GM21528 (cell line): ENCODE measurements at regions not wholly inside any gene's neighbourhood (a gene's known extent, or its start where the extent isn't known, plus 50 kb on each side); places are given as distances from the start of the nearest gene placed in this dataset.
"Not testable (repeated sequence)": the region's sequence is repeated elsewhere in the genome, so short reads cannot be mapped to it uniquely, and the experiment has no call there.

ENCODE experiments used
- ATAC-seq: cut with Tn5 transposase; IDR thresholded peaks from one replicate; pipeline ENCODE4 v1.9.1; 2021; ENCODE audit warnings: mild to moderate bottlenecking, moderate library complexity; ENCODE audit not compliant: unreplicated experiment, low FRiP score

DNA sequence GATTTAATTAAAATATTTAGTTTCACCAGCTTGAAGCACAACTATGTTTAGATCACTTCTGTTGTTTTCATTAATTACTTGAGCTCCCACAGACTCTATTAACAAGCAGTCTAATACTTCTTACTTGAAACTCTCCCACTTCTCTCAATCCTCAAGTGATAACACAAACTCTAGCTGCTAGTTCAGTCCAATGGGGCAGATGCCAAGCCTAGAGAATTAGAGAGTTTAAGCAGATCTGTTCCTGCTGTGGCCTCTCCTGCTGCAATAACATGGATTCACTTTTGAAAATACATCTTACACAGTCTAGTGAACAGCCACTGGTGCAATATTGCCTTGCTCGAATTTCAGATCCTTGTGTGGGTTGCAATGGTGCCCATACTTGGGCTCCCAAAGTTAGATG lies 566.4 kb upstream of the SGO1 start:
- ATAC-seq: no peak

- no peak for ATAC-seq
Measured at GRCh38 chr3:20751296-20751695, 565.3 kb upstream of the SGO1 start.

DNA sequence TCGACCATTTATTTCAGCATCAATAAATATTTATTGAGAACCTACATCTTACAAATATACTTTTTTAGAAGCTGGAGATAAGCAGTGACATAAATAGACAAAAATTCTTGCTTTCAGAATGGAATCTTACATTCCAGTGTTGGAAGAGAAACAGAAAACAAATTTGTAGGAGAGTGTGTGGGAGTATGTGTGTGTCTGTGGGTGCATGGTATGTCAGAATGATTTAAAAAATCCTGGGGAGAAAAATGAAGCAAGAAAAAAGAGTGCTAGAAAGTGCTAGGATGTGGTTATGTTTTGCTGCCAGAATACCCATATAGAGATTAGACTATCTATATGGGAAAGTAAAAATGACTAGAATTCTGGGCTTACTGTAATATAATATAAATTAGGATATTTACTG lies 561.7 kb upstream of the SGO1 start:
- no peak for ATAC-seq

GRCh38 chr3:20743553-20744321 lies 557.7 kb upstream of the SGO1 start:
- ATAC-seq: no peak

DNA sequence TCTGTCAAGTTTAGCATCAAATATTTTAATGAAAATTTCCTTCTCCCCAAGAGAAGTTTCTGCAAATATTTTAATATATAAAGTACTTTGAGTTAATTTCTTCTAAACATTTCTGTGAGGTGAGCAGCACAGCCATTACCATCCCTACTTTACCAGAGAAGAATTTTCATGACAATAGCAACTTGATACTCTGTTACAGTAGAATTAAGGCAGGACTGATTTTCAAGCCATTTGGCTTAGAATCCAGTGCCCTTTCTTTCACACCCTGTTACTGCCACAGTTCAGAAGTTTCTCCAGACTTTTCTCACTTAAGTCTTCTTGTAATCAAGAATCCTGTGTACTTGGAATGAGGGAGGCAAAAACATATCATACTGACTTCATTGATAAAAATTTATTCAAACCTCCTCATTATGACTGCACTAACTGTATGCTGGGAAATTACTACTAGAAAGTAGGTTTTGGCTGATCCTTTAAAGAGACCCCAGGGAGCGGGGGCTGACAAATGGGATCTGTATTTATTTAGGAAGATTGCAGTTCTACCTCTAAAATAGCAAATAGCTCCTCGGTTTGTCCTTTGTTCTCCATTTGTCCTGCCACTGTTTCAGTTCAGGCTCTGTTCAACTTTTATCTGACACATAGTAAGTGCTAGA lies 557.0 kb upstream of the SGO1 start:
- no peak for ATAC-seq

- no peak for ATAC-seq
Measured at GRCh38 chr3:20741381-20741780, 555.4 kb upstream of the SGO1 start.

- ATAC-seq: no peak
Measured at GRCh38 chr3:20739814-20740213, 553.8 kb upstream of the SGO1 start.

DNA sequence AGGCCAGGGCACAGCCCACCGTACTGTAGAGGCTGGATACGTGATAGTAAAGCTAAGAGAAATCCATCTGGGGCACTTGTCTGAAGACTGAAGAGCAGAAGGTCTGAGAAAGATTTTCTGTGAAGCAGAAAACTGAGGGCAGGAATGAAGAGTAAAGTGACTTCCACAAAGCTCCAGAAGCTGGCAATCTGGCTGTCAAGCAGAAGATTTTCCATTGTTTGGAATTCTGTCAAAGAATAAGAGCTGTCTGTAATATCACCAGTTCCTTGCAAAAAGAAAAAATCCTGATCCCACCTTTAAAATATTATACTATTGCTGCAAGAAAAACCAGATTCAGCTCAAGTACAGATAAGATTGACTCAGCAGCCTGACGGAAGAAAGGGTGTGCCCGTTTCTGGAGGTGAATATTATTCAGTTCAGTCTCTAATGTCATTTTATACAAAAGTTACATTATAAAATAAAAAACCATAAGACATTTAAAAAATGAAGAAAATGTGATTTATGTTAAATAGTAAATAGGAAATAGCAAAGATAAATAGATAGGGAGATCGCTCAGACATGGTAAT lies 550.4 kb upstream of the SGO1 start:
- ATAC-seq: no peak

GRCh38 chr3:20729185-20729584 lies 543.2 kb upstream of the SGO1 start:
- ATAC-seq: no peak

DNA sequence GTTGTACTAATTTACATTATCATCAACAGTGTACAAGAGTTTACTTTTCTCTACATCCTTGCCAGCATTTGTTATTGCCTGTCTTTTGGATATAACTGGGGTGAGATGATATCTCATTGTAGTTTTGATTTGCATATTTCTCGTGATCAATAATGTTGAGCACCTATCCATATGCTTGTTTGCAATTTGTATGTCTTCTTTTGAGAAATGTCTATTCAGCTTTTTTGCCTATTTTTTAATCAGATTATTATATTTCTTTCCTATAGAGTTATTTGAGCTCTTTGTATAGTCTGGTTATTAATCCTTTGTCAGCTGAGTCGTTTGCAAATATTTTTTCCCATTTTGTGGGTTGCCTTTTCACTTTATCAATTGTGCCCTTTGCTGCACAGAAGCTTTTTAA lies 540.8 kb upstream of the SGO1 start:
- ATAC-seq: no peak

DNA sequence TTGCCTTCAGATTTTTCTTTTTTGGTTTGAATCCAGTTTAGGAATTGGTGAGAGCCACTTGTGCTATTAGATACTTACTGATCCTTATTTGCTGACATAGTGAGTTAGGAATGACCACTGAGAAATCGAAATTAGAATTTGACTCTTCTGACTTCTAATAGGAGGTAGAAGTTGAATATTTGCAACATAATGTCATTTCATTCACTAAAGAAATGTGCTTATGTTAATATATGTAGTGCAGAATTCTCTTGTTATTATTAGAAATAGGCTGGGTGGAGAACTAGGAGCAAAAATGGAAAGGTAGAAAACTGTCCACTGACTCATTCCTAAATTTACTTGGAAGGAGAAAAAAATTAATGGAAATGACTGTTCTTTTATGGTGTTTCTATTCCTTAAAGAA lies 538.2 kb upstream of the SGO1 start:
- no peak for ATAC-seq

GRCh38 chr3:20716425-20716824 lies 530.4 kb upstream of the SGO1 start:
- ATAC-seq: not testable (repeated sequence)

DNA sequence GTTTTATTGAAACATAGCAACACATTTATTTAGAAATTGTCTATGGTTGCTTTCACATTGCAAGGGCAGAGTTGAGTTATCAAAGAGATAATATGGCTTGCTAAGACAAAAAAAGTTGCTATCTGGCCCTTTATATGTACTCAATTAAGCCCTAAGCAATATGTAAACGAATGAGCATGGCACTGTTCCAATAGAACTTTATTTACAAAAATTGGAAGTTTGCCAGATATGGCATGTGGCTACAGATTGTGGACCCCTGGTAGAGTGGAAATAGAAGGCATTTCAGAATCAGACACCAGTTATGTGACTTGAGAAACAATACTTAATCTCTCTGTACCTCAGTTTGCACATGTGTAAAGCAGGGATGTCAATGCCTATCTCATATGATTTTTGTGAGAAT lies 515.6 kb upstream of the SGO1 start:
- ATAC-seq: no peak

- ATAC-seq: no peak
Measured at GRCh38 chr3:20700714-20701113, 514.7 kb upstream of the SGO1 start.

GRCh38 chr3:20698896-20699295 lies 512.9 kb upstream of the SGO1 start:
- ATAC-seq: no peak

DNA sequence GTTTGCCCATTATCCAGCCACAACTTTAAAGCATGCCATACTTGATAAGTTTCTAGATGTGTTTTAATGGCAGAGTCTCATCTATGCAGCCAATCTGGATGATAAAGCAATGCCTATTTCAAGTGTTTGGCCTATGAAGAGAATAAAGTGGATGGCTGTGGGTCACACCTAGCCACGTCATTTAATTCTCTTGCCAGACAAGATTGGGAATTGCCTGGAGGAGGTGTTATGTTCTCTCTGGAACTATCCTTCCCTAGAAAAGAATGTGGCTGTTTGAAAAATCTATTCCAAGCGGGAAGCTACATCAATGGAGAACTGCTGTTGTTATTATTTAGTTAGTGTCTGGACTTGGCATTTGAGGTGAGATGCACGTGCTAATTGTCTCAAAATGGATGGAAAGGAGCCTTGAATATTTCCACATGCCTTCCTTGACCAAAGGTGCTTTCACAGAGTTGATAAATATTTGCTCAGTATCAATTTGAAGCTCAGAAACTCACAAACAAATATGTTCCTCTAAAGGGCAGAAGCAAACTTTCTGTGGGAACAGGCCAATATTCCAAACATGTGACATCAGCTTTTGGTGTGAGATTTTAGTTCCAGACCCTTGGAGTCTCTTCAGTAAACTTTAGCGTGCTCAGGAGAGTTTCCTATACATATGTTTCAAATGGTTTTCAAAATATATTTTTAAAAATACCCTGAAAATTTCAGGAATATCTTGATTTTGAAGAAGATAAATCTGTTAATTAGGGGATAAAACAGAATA lies 510.6 kb upstream of the SGO1 start:
- no peak for ATAC-seq

DNA sequence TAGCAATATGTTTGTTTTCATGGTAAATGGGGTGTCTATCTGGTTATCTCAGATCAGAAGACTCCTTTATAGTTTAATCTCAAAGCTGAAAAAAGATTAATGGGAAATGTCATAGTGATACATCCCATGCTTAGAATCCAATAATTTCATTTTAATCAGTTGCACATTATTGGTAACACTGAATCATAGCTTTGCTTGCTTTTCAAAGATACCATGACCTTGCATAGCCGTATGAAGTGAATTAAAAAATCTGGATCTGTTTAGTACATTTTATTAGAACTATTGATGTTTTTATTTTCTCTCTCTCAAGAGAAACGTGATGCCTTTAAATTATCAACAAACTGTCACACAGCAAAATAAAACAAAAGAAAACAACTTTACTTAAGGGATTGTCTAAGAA lies 506.7 kb upstream of the SGO1 start:
- ATAC-seq: no peak

- no peak for ATAC-seq
Measured at GRCh38 chr3:20683910-20684309, 497.9 kb upstream of the SGO1 start.

GRCh38 chr3:20682573-20682972 lies 496.6 kb upstream of the SGO1 start:
- no peak for ATAC-seq

- ATAC-seq: no peak
Measured at GRCh38 chr3:20680990-20681628, 495.1 kb upstream of the SGO1 start.

DNA sequence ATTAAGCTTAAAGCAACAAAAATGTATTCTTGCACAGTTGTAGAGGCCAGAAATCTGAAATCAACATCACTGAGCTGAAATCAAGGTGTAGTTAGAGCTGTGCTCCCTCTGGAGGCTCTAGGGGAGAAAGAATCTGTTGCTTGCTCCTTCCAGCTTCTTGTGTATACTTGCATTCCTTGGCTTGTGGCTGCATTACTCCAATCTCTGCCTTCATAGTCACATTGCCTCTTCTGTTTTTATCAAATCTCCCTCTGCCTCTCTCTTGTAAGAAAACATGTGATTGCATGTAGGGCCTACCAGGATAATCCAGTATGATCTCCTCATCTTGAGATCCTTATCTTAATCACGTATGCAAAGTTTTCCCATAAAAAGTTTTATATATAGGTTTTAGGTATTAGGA lies 487.9 kb upstream of the SGO1 start:
- ATAC-seq: no peak
